ENCODE measurements at regions not wholly inside any gene's neighbourhood (a gene's known extent, or its start where the extent isn't known, plus 50 kb on each side); places are given as distances from the start of the nearest gene placed in this dataset.
"Not testable (repeated sequence)": the region's sequence is repeated elsewhere in the genome, so short reads cannot be mapped to it uniquely, and the experiment has no call there.

GRCh38 chr3:137692803-137693431 is 71.2 kb upstream of the SOX14 start:
- no peak overlapping the region for H3K4me3 ChIP-seq (ENCODE audit: low read depth in 1 of 5, low read length in 5 of 5)
- H3K4me1 ChIP-seq (ENCODE audit: control insufficient read depth in 5 of 5, insufficient read depth in 5 of 5, low read length in 5 of 5): no peaks in the 10 kb centered on the region
- peaks cover 0 to 4% (median 3%) of the 10 kb centered on the region in 5 donors for H3K27me3 ChIP-seq (ENCODE audit: control insufficient read depth in 5 of 5, insufficient read depth in 4 of 5, low read length in 5 of 5)
- no peaks in the 10 kb centered on the region for H3K9me3 ChIP-seq (ENCODE audit: control insufficient read depth in 5 of 5, low read length in 5 of 5)
- H3K36me3 ChIP-seq (ENCODE audit: control insufficient read depth in 5 of 5, insufficient read depth in 5 of 5, low read length in 5 of 5): no peaks in the 10 kb centered on the region
- H3K9ac ChIP-seq (ENCODE audit: low read length in 5 of 5): no peak overlapping the region
- H3K27ac ChIP-seq (ENCODE audit: low read depth, low read length): no peak overlapping the region

- no peak overlapping the region for H3K27ac ChIP-seq (ENCODE audit: low read depth, low read length)
- H3K9me3 ChIP-seq (ENCODE audit: control insufficient read depth in 5 of 5, low read length in 5 of 5): no peaks in the 10 kb centered on the region
- H3K36me3 ChIP-seq (ENCODE audit: control insufficient read depth in 5 of 5, insufficient read depth in 5 of 5, low read length in 5 of 5): no peaks in the 10 kb centered on the region
- H3K4me3 ChIP-seq (ENCODE audit: low read depth in 1 of 5, low read length in 5 of 5): no peak overlapping the region
- no peaks in the 10 kb centered on the region for H3K4me1 ChIP-seq (ENCODE audit: control insufficient read depth in 5 of 5, insufficient read depth in 5 of 5, low read length in 5 of 5)
- peaks cover 0 to 4% (median 3%) of the 10 kb centered on the region in 5 donors for H3K27me3 ChIP-seq (ENCODE audit: control insufficient read depth in 5 of 5, insufficient read depth in 4 of 5, low read length in 5 of 5)
- no peak overlapping the region for H3K9ac ChIP-seq (ENCODE audit: low read length in 5 of 5)
Measured at GRCh38 chr3:137693791-137694190, 70.3 kb upstream of the SOX14 start.

GRCh38 chr3:137694836-137695235 is 69.3 kb upstream of the SOX14 start:
- Histone ChIP-seq H3K27ac (ENCODE audit: low read depth, low read length) (no peak overlapping the region), H3K4me1 (ENCODE audit: control insufficient read depth in 5 of 5, insufficient read depth in 5 of 5, low read length in 5 of 5) (no peaks in the 10 kb centered on the region), H3K36me3 (ENCODE audit: control insufficient read depth in 5 of 5, insufficient read depth in 5 of 5, low read length in 5 of 5) (no peaks in the 10 kb centered on the region), H3K4me3 (ENCODE audit: low read depth in 1 of 5, low read length in 5 of 5) (no peak overlapping the region), H3K9ac (ENCODE audit: low read length in 5 of 5) (no peak overlapping the region), H3K9me3 (ENCODE audit: control insufficient read depth in 5 of 5, low read length in 5 of 5) (no peaks in the 10 kb centered on the region), H3K27me3 (ENCODE audit: control insufficient read depth in 5 of 5, insufficient read depth in 4 of 5, low read length in 5 of 5) (peaks cover 0 to 4% (median 3%) of the 10 kb centered on the region in 5 donors)

GRCh38 chr3:137695351-137695750 is 68.8 kb upstream of the SOX14 start:
- Histone ChIP-seq H3K9me3 (ENCODE audit: control insufficient read depth in 5 of 5, low read length in 5 of 5) (no peaks in the 10 kb centered on the region), H3K27ac (ENCODE audit: low read depth, low read length) (no peak overlapping the region), H3K9ac (ENCODE audit: low read length in 5 of 5) (no peak overlapping the region), H3K4me3 (ENCODE audit: low read depth in 1 of 5, low read length in 5 of 5) (no peak overlapping the region), H3K36me3 (ENCODE audit: control insufficient read depth in 5 of 5, insufficient read depth in 5 of 5, low read length in 5 of 5) (no peaks in the 10 kb centered on the region), H3K27me3 (ENCODE audit: control insufficient read depth in 5 of 5, insufficient read depth in 4 of 5, low read length in 5 of 5) (peaks cover 0 to 4% (median 3%) of the 10 kb centered on the region in 5 donors), H3K4me1 (ENCODE audit: control insufficient read depth in 5 of 5, insufficient read depth in 5 of 5, low read length in 5 of 5) (no peaks in the 10 kb centered on the region)

GRCh38 chr3:137709011-137709601 is 55.0 kb upstream of the SOX14 start:
- H3K4me3 ChIP-seq (ENCODE audit: low read depth in 1 of 5, low read length in 5 of 5): no peak overlapping the region
- H3K4me1 ChIP-seq (ENCODE audit: control insufficient read depth in 5 of 5, insufficient read depth in 5 of 5, low read length in 5 of 5): peaks cover 0 to 14% (median 5%) of the 10 kb centered on the region in 5 donors
- no peak overlapping the region for H3K9ac ChIP-seq (ENCODE audit: low read length in 5 of 5)

GRCh38 chr3:137713965-137714364 is 50.1 kb upstream of the SOX14 start:
- H3K27ac ChIP-seq (ENCODE audit: low read depth, low read length); H3K4me3 ChIP-seq (ENCODE audit: low read depth in 1 of 5, low read length in 5 of 5); H3K9ac ChIP-seq (ENCODE audit: low read length in 5 of 5); H3K36me3 ChIP-seq (ENCODE audit: control insufficient read depth in 5 of 5, insufficient read depth in 5 of 5, low read length in 5 of 5); H3K27me3 ChIP-seq (ENCODE audit: control insufficient read depth in 5 of 5, insufficient read depth in 4 of 5, low read length in 5 of 5); H3K9me3 ChIP-seq (ENCODE audit: control insufficient read depth in 5 of 5, low read length in 5 of 5): not testable (repeated sequence)
- peaks cover 0 to 14% (median 5%) of the 10 kb centered on the region in 5 donors for H3K4me1 ChIP-seq (ENCODE audit: control insufficient read depth in 5 of 5, insufficient read depth in 5 of 5, low read length in 5 of 5)

More at GRCh38 chr3:137709011-137709601, 55.0 kb upstream of the SOX14 start:
- Histone ChIP-seq H3K27ac (ENCODE audit: low read depth, low read length) (no peak overlapping the region), H3K27me3 (ENCODE audit: control insufficient read depth in 5 of 5, insufficient read depth in 4 of 5, low read length in 5 of 5) (no peaks in the 10 kb centered on the region), H3K9me3 (ENCODE audit: control insufficient read depth in 5 of 5, low read length in 5 of 5) (no peaks in the 10 kb centered on the region), H3K36me3 (ENCODE audit: control insufficient read depth in 5 of 5, insufficient read depth in 5 of 5, low read length in 5 of 5) (no peaks in the 10 kb centered on the region)
